Fibroblast of lung (primary cell): ENCODE measurements at regions not wholly inside any gene's neighbourhood (a gene's known extent, or its start where the extent isn't known, plus 50 kb on each side); places are given as distances from the start of the nearest gene placed in this dataset.
"Not testable (repeated sequence)": the region's sequence is repeated elsewhere in the genome, so short reads cannot be mapped to it uniquely, and the experiment has no call there.

ENCODE experiments used
- CTCF ChIP-seq, 2 donors: IDR thresholded peaks in 1 of 2; conservative IDR thresholded peaks in 1 of 2; 1 replicate in 1 of 2; 2 replicates in 1 of 2; pipeline ENCODE4 v1.5.1; 2011 to 2012; ENCODE audit warnings: low read length in 2 of 2, control low read depth in 1 of 2, inconsistent platforms in 1 of 2, low read depth in 1 of 2, mild to moderate bottlenecking in 1 of 2
- EZH2 ChIP-seq: IDR thresholded peaks from 2 replicates; pipeline ENCODE4 v1.5.1; 2012; ENCODE audit warnings: low read length, control low read depth, mild to moderate bottlenecking; ENCODE audit errors: missing control alignments

GRCh38 chr5:71404441-71404840 is 51.0 kb upstream of the BDP1 start:
- not testable (repeated sequence) for TF ChIP-seq CTCF (conservative IDR thresholded peaks at IDR 0.05 in 1 of 2, IDR thresholded peaks at IDR 0.05 in 1 of 2; ENCODE audit: low read depth in 1 of 2, low read length in 2 of 2); EZH2
